ENCODE measurements at regions not wholly inside any gene's neighbourhood (a gene's known extent, or its start where the extent isn't known, plus 50 kb on each side); places are given as distances from the start of the nearest gene placed in this dataset.

- H3K36me3 Mint-ChIP-seq (ENCODE audit: insufficient read depth, unreplicated experiment), result no peaks in the 10 kb centered on the region
- no peak for TF ChIP-seq CTCF (IDR thresholded peaks at IDR 0.05; ENCODE audit: unreplicated experiment)
- no peak for DNase-seq (ENCODE audit: unreplicated experiment)
- no peaks in the 10 kb centered on the region for H3K4me1 Mint-ChIP-seq (ENCODE audit: insufficient read depth, unreplicated experiment)
- no peak overlapping the region for H3K27ac Mint-ChIP-seq (ENCODE audit: low read depth, unreplicated experiment)
- CTCF ChIA-PET, result no interaction called here
- H3K9me3 Mint-ChIP-seq (ENCODE audit: unreplicated experiment), result no peaks in the 10 kb centered on the region
- POLR2A ChIA-PET, result no interaction called here
- BruUV-seq (replicated peaks), result no TSS peak
- intact Hi-C loops (cut with micrococcal nuclease), result no loop called here
- H3K27me3 Mint-ChIP-seq (ENCODE audit: insufficient read depth, unreplicated experiment), result no peaks in the 10 kb centered on the region
- H3K4me3 Mint-ChIP-seq (ENCODE audit: unreplicated experiment), result no peak overlapping the region
Observed at GRCh38 chr3:34365771-34366170, 567.3 kb downstream of the PDCD6IP start.

- no peaks in the 10 kb centered on the region for H3K27me3 Mint-ChIP-seq (ENCODE audit: insufficient read depth, unreplicated experiment)
Observed at GRCh38 chr3:34367521-34367920, 569.1 kb downstream of the PDCD6IP start.

GRCh38 chr3:34374521-34374920, 576.1 kb downstream of the PDCD6IP start:
- Mint-ChIP-seq H3K27ac (ENCODE audit: low read depth, unreplicated experiment) (no peak overlapping the region), H3K9me3 (ENCODE audit: unreplicated experiment) (peaks cover 5% of the 10 kb centered on the region), H3K36me3 (ENCODE audit: insufficient read depth, unreplicated experiment) (no peaks in the 10 kb centered on the region), H3K27me3 (ENCODE audit: insufficient read depth, unreplicated experiment) (peaks cover 12% of the 10 kb centered on the region), H3K4me1 (ENCODE audit: insufficient read depth, unreplicated experiment) (no peaks in the 10 kb centered on the region), H3K4me3 (ENCODE audit: unreplicated experiment) (no peak overlapping the region)
- no TSS peak for BruUV-seq (replicated peaks)
- ChIA-PET CTCF (no interaction called here), POLR2A (no interaction called here)
- TF ChIP-seq CTCF (IDR thresholded peaks at IDR 0.05; ENCODE audit: unreplicated experiment), result no peak
- intact Hi-C loops (cut with micrococcal nuclease), result no loop called here
- no peak for DNase-seq (ENCODE audit: unreplicated experiment)

More at GRCh38 chr3:34367521-34367920, 569.1 kb downstream of the PDCD6IP start:
- Mint-ChIP-seq H3K4me3 (ENCODE audit: unreplicated experiment) (no peak overlapping the region), H3K27ac (ENCODE audit: low read depth, unreplicated experiment) (no peak overlapping the region), H3K9me3 (ENCODE audit: unreplicated experiment) (peaks cover 3% of the 10 kb centered on the region), H3K4me1 (ENCODE audit: insufficient read depth, unreplicated experiment) (no peaks in the 10 kb centered on the region), H3K36me3 (ENCODE audit: insufficient read depth, unreplicated experiment) (no peaks in the 10 kb centered on the region)
- POLR2A ChIA-PET, result no interaction called here
- TF ChIP-seq CTCF (IDR thresholded peaks at IDR 0.05; ENCODE audit: unreplicated experiment), result no peak
- DNase-seq (ENCODE audit: unreplicated experiment), result no peak
- CTCF ChIA-PET, result interaction anchor here (0.9 kb wide), 1 partner anchor 11 kb away, joined by 3 read pairs; no protein-coding TSS in a partner anchor
- BruUV-seq (replicated peaks), result no TSS peak
- intact Hi-C loops (cut with micrococcal nuclease), result no loop called here

GRCh38 chr3:34376691-34377090, 578.3 kb downstream of the PDCD6IP start:
- no TSS peak for BruUV-seq (replicated peaks)
- H3K9me3 Mint-ChIP-seq (ENCODE audit: unreplicated experiment), result peaks cover 5% of the 10 kb centered on the region
- intact Hi-C loops (cut with micrococcal nuclease), result no loop called here
- POLR2A ChIA-PET, result no interaction called here
- H3K36me3 Mint-ChIP-seq (ENCODE audit: insufficient read depth, unreplicated experiment), result no peaks in the 10 kb centered on the region
- H3K4me1 Mint-ChIP-seq (ENCODE audit: insufficient read depth, unreplicated experiment), result no peaks in the 10 kb centered on the region
- peaks cover 12% of the 10 kb centered on the region for H3K27me3 Mint-ChIP-seq (ENCODE audit: insufficient read depth, unreplicated experiment)
- no peak overlapping the region for H3K4me3 Mint-ChIP-seq (ENCODE audit: unreplicated experiment)
- no peak for DNase-seq (ENCODE audit: unreplicated experiment)
- TF ChIP-seq CTCF (IDR thresholded peaks at IDR 0.05; ENCODE audit: unreplicated experiment), result no peak
- no peak overlapping the region for H3K27ac Mint-ChIP-seq (ENCODE audit: low read depth, unreplicated experiment)
- CTCF ChIA-PET, result interaction anchor here (1.2 kb wide), 1 partner anchor 20 kb away, joined by 3 read pairs; no protein-coding TSS in a partner anchor
